D721Med (cell line): ENCODE measurements at regions not wholly inside any gene's neighbourhood (a gene's known extent, or its start where the extent isn't known, plus 50 kb on each side); places are given as distances from the start of the nearest gene placed in this dataset.

Experiments
- DNase-seq: peaks from one replicate; pipeline ENCODE4 v3.0.0; 2011; ENCODE audit warnings: low spot score; ENCODE audit not compliant: insufficient read length
- FAIRE-seq: peaks from 2 replicates; lab custom pipeline; 2011; peaks lifted over from hg19 to GRCh38; lab: Jason Lieb, UNC
- TF ChIP-seq, protein P1 (sequence below): IDR thresholded peaks from 2 replicates; pipeline ENCODE4 v1.5.1; 2012; ENCODE audit warnings: mild to moderate bottlenecking, control low read depth; ENCODE audit not compliant: insufficient read depth; ENCODE audit errors: missing control alignments

- FAIRE-seq (no peak), DNase-seq (no peak)
- TF ChIP-seq, protein P1, sequence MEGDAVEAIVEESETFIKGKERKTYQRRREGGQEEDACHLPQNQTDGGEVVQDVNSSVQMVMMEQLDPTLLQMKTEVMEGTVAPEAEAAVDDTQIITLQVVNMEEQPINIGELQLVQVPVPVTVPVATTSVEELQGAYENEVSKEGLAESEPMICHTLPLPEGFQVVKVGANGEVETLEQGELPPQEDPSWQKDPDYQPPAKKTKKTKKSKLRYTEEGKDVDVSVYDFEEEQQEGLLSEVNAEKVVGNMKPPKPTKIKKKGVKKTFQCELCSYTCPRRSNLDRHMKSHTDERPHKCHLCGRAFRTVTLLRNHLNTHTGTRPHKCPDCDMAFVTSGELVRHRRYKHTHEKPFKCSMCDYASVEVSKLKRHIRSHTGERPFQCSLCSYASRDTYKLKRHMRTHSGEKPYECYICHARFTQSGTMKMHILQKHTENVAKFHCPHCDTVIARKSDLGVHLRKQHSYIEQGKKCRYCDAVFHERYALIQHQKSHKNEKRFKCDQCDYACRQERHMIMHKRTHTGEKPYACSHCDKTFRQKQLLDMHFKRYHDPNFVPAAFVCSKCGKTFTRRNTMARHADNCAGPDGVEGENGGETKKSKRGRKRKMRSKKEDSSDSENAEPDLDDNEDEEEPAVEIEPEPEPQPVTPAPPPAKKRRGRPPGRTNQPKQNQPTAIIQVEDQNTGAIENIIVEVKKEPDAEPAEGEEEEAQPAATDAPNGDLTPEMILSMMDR: no peak
These were observed 445.2 kb upstream of the FZD8 start for GRCh38 chr10:36087006-36088005.

- TF ChIP-seq, protein P1: no peak
- FAIRE-seq: no peak
- DNase-seq: no peak
These were observed 433.1 kb upstream of the FZD8 start for GRCh38 chr10:36075196-36075595.

GRCh38 chr10:36073796-36074345, 431.8 kb upstream of the FZD8 start:
- FAIRE-seq (no peak), DNase-seq (no peak)
- TF ChIP-seq, protein P1: no peak

GRCh38 chr10:36068542-36068941, 426.4 kb upstream of the FZD8 start:
- DNase-seq (no peak), FAIRE-seq (no peak)
- TF ChIP-seq, protein P1: no peak

DNA sequence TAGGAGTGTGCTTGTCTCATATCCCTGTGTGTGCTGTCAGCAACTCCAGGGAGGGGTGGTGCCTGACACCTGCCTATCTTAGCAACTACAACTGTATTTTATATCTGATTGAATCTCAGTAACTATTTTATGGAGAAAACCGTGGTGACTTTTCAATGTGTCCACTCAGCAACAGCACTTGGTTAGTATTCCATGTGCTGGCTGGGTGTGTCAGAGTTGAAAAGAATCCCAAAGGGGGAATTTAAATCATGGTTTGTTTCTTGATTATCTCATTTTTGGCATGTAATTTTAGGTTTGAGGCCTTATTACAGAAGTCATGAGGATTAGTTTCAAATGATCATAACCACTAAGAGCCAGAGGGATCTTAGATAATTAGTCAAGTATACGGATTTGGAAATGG, 425.7 kb upstream of the FZD8 start:
- TF ChIP-seq, protein P1: no peak

DNA sequence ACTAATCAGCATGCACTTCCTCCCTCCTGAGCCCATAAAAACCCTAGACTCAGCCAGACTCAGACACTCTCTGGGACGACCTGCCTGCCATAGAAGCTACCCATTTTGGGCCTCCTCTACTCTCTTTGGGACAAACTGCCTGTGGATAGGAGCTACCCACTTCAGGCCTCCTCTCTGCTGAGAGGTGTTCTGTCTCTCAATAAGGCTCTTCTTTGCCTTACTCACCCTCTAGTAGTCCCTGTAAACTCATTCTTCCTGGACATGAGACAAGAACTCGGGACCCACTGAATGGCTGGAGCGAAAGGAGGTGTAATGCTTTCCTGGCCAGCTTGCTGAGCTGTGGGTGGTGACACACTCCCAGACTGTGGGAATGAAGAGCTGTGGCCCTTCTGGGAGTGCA, 424.8 kb upstream of the FZD8 start:
- FAIRE-seq: no peak
- no peak for DNase-seq
- TF ChIP-seq, protein P1: no peak

More for the DNA sequence above, 425.7 kb upstream of the FZD8 start:
- no peak for DNase-seq
- FAIRE-seq: no peak
